Esophagus muscularis mucosa (tissue), 4 donors: ENCODE measurements at regions not wholly inside any gene's neighbourhood (a gene's known extent, or its start where the extent isn't known, plus 50 kb on each side); places are given as distances from the start of the nearest gene placed in this dataset.

Source experiments
- DNase-seq: peaks from one replicate; pipeline ENCODE4 v3.0.0-alpha.2; 2017; ENCODE audit errors: extremely low spot score
- H3K27ac ChIP-seq, 4 donors: fragments of 200-600 bp; sonication (generic); replicated peaks in 1 of 4; 1 replicate in 3 of 4; 2 replicates in 1 of 4; pipeline ENCODE4 v1.5.1; 2016 to 2019; ENCODE audit warnings: mild to moderate bottlenecking in 1 of 4
- H3K27me3 ChIP-seq, 4 donors: fragments of 200-600 bp; sonication (generic); one replicate each; pipeline versions ENCODE4 v1.5.1 to v1.6.0; 2016 to 2019
- H3K36me3 ChIP-seq, 4 donors: fragments of 200-600 bp; sonication (generic); one replicate each; pipeline ENCODE4 v1.5.1; 2016 to 2019
- H3K4me1 ChIP-seq, 4 donors: fragments of 200-600 bp; sonication (generic); one replicate each; pipeline ENCODE4 v1.5.1; 2016 to 2019
- H3K4me3 ChIP-seq, 4 donors: fragments of 200-600 bp; sonication (generic); 1 replicate in 2 of 4; 2 replicates in 2 of 4; pipeline ENCODE4 v1.5.1; 2016 to 2019; ENCODE audit warnings: mild to moderate bottlenecking in 4 of 4, moderate library complexity in 1 of 4
- H3K9me3 ChIP-seq, 4 donors: fragments of 200-600 bp; sonication (generic); 1 replicate in 3 of 4; 2 replicates in 1 of 4; pipeline ENCODE4 v1.5.1; 2016 to 2019
- EP300 ChIP-seq: sonication (generic); formaldehyde crosslinking; IDR thresholded peaks from one replicate; pipeline ENCODE4 v1.6.1; 2017; ENCODE audit warnings: antibody characterized with exemption
- POLR2A ChIP-seq: fragments of 450-650 bp; IDR thresholded peaks from one replicate; pipeline ENCODE4 v1.6.1; 2017; ENCODE audit warnings: antibody characterized with exemption, moderate library complexity, mild to moderate bottlenecking, low read depth
- POLR2AphosphoS5 ChIP-seq, 2 donors: sonication (generic); formaldehyde crosslinking; IDR thresholded peaks; one replicate each; pipeline ENCODE4 v1.6.1; 2017; ENCODE audit warnings: antibody characterized with exemption in 2 of 2
- WGBS: methylation state at CpG from one replicate; pipeline ENCODE4 v1.1.5; 2018; 5-methylcytosine and 5-hydroxymethylcytosine counted together
- intact Hi-C: fragments of 100-400 bp; cut with DNase I; formaldehyde crosslinking; loops from one replicate; pipeline ENCODE4 v1.15.1; 2023
- TF ChIP-seq, protein P1 (sequence below), 3 experiments: fragments of 200-600 bp in 2 of 3; fragments of 450-650 bp in 1 of 3; sonication (generic) in 2 of 3; IDR thresholded peaks; one replicate each; pipeline ENCODE4 v1.5.1; 2017 to 2019; ENCODE audit warnings: antibody characterized with exemption in 3 of 3, mild to moderate bottlenecking in 2 of 3, moderate library complexity in 1 of 3

DNA sequence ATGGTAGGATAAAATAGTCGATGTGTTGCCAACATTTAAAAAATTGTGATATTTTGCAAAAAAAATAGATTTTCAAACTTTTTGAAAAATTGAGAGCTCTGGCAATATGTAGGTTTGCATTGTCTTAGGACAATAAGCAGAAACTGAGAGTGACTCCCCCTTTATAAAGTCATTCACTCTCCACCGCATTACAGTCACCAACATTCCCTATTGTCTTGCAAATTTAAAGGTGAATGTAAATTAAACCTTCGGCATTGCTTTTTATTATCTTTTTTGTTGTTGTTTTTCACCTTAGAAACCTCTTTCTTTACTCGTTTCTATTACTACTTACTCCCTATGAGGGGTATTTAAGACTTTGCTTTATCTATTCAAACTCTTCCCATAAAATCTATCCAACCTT, 944.2 kb downstream of the DTWD2 start:
- Histone ChIP-seq H3K4me1 (no peaks in the 10 kb centered on the region), H3K9me3 (no peaks in the 10 kb centered on the region), H3K36me3 (no peaks in the 10 kb centered on the region), H3K27me3 (no peaks in the 10 kb centered on the region), H3K4me3 (no peak overlapping the region), H3K27ac (no peak overlapping the region)
- intact Hi-C loops: no loop called here
- no peak for DNase-seq
- 85% methylated on average over 4 of the region's 4 CpGs for WGBS
- TF ChIP-seq EP300 (no peak), POLR2AphosphoS5 (IDR thresholded peaks at IDR 0.05) (no peak), POLR2A (no peak)
- TF ChIP-seq, protein P1, sequence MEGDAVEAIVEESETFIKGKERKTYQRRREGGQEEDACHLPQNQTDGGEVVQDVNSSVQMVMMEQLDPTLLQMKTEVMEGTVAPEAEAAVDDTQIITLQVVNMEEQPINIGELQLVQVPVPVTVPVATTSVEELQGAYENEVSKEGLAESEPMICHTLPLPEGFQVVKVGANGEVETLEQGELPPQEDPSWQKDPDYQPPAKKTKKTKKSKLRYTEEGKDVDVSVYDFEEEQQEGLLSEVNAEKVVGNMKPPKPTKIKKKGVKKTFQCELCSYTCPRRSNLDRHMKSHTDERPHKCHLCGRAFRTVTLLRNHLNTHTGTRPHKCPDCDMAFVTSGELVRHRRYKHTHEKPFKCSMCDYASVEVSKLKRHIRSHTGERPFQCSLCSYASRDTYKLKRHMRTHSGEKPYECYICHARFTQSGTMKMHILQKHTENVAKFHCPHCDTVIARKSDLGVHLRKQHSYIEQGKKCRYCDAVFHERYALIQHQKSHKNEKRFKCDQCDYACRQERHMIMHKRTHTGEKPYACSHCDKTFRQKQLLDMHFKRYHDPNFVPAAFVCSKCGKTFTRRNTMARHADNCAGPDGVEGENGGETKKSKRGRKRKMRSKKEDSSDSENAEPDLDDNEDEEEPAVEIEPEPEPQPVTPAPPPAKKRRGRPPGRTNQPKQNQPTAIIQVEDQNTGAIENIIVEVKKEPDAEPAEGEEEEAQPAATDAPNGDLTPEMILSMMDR (IDR thresholded peaks at IDR 0.05): no peak

DNA sequence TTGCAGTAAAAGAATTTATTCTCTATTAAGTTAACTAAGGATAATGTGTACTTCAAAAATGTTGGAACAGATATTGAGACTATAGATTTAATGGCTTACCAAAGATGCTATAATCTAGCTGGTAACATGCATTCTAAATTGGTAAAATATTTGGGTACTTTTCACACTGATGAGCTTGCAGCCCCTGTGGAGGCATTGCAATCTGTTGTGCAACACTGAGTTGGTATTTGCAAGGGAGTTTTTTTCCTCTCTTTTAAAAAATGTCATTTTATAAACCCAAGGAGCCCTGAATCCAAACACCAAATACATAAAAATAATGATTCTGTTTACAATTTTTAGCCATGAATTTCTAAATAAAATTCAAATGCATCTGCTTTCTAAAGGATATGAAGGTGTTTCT, 944.8 kb downstream of the DTWD2 start:
- intact Hi-C loops: no loop called here
- no peaks in the 10 kb centered on the region for H3K9me3 ChIP-seq
- H3K27me3 ChIP-seq: no peaks in the 10 kb centered on the region
- H3K4me1 ChIP-seq: no peaks in the 10 kb centered on the region
- no peaks in the 10 kb centered on the region for H3K36me3 ChIP-seq
- no peak overlapping the region for H3K4me3 ChIP-seq
- H3K27ac ChIP-seq: no peak overlapping the region
- DNase-seq: no peak
- TF ChIP-seq POLR2AphosphoS5 (IDR thresholded peaks at IDR 0.05) (no peak), EP300 (no peak)
- TF ChIP-seq, protein P1 (IDR thresholded peaks at IDR 0.05): no peak

DNA sequence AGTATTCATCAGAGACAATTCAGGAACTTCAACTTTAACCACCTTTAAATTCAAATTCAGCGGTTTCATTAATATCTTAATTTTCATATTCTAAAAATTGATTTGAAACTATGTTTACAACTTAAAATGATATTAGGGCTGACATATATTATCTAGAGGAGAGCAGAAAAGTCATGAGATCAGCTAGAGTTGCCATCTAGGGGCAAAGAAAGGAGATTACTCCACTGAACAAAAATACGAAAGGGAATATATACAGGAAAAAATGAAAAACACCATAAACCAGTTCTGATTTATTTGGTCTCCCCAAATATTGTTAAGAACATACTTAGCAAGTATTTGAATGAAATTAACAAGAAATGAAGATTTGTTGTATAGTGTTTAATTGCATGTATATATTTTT, 946.3 kb downstream of the DTWD2 start:
- TF ChIP-seq, protein P1 (IDR thresholded peaks at IDR 0.05): no peak
- TF ChIP-seq POLR2AphosphoS5 (IDR thresholded peaks at IDR 0.05) (no peak), POLR2A (no peak), EP300 (no peak)
- no peaks in the 10 kb centered on the region for H3K4me1 ChIP-seq
- no peaks in the 10 kb centered on the region for H3K27me3 ChIP-seq
- H3K36me3 ChIP-seq: no peaks in the 10 kb centered on the region
- H3K9me3 ChIP-seq: no peaks in the 10 kb centered on the region
- no peak for DNase-seq
- intact Hi-C loops: no loop called here
- no peak overlapping the region for H3K4me3 ChIP-seq
- H3K27ac ChIP-seq: no peak overlapping the region
- 83% methylated on average over 2 of the region's 2 CpGs for WGBS

DNA sequence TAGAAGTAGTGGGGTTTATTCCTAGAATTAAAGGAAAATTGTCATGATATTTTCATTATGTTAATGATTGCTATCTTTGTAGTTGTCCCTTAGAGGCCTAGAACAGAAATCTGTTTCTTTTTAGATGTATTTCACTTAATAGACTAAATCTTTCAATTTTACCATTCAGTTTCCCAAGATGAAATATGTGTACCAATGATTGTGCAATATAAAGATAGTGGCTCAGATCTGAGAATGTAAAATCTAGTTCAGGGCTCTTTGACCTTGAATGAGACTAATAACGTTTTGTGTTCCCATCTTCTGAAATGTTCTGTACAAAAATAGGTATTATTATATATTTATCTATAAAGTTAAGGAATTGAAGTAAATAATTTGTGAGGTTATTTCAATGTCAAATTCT, 947.9 kb downstream of the DTWD2 start:
- no peak overlapping the region for H3K27ac ChIP-seq
- intact Hi-C loops: no loop called here
- TF ChIP-seq POLR2AphosphoS5 (IDR thresholded peaks at IDR 0.05): no peak
- TF ChIP-seq, protein P1 (IDR thresholded peaks at IDR 0.05): no peak
- TF ChIP-seq EP300: no peak
- no peak for TF ChIP-seq POLR2A
- no peaks in the 10 kb centered on the region for H3K4me1 ChIP-seq
- 66% methylated on average over 1 of the region's 1 CpG for WGBS
- no peaks in the 10 kb centered on the region for H3K27me3 ChIP-seq
- no peak overlapping the region for H3K4me3 ChIP-seq
- H3K36me3 ChIP-seq: no peaks in the 10 kb centered on the region
- no peaks in the 10 kb centered on the region for H3K9me3 ChIP-seq
- DNase-seq: no peak

DNA sequence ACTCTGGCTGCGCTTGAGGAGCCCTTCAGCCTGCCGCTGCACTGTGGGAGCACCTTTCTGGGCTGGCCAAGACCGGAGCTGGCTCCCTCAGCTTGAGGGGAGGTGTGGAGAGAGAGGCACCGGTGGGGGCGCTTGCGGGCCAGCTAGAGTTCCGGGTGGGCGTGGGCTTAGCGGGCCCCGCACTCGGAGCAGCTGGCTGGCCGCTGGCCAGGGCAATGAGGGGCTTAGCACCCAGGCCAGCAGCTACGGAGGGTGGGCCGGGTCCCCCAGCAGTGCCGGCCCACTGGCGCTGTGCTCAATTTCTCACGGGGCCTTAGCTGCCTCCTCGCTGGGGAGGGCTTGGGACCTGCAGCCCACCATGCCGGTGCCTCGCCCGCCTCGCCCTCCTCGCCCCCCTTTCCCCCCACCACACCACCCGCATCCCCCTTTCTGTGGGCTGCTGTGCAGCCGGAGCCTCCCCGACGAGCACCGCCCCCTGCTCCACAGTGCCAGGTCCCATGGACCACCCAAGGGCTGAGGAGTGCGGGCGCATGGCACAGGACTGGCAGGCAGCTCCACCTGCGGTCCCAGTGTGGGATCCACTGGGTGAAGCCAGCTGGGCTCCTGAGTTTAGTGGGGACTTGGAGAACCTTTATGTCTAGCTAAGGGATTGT, 954.5 kb downstream of the DTWD2 start:
- no peak for DNase-seq
- no peaks in the 10 kb centered on the region for H3K36me3 ChIP-seq
- no peaks in the 10 kb centered on the region for H3K27me3 ChIP-seq
- 100% methylated on average over 1 of the region's 31 CpGs for WGBS
- TF ChIP-seq, protein P1 (IDR thresholded peaks at IDR 0.05): no peak
- TF ChIP-seq POLR2A (no peak), EP300 (no peak), POLR2AphosphoS5 (IDR thresholded peaks at IDR 0.05) (no peak)
- H3K4me1 ChIP-seq: no peaks in the 10 kb centered on the region
- H3K4me3 ChIP-seq: no peak overlapping the region
- H3K9me3 ChIP-seq: no peaks in the 10 kb centered on the region
- intact Hi-C loops: no loop called here
- H3K27ac ChIP-seq: no peak overlapping the region
